ENCODE measurements at regions not wholly inside any gene's neighbourhood (a gene's known extent, or its start where the extent isn't known, plus 50 kb on each side); places are given as distances from the start of the nearest gene placed in this dataset.

- H3K9ac ChIP-seq (ENCODE audit: insufficient read depth, low read depth, low read length) = no peak overlapping the region
- no peak overlapping the region for H3K4me3 ChIP-seq (replicated peaks in 1 of 3; ENCODE audit: insufficient read depth in 1 of 3, low read depth in 2 of 3, low read length in 3 of 3)
- intact Hi-C loops (cut with micrococcal nuclease; ENCODE audit: unreplicated experiment) = no loop called here
- no peak overlapping the region for H3K4me2 ChIP-seq (ENCODE audit: low read depth, low read length)
- no peak overlapping the region for H3K27ac ChIP-seq (ENCODE audit: extremely low read length, insufficient read depth, low read length)
- no peaks in the 10 kb centered on the region for H3K36me3 ChIP-seq (replicated peaks in 1 of 2; ENCODE audit: control insufficient read depth in 1 of 2, insufficient read depth in 2 of 2, low read length in 2 of 2)
- no peaks in the 10 kb centered on the region; a peak in 1 of 5 replicates for H3K27me3 ChIP-seq (ENCODE audit: control insufficient read depth in 1 of 2, insufficient read depth in 2 of 2, low read length in 2 of 2)
- peaks cover 51% of the 10 kb centered on the region for H3K9me3 ChIP-seq (ENCODE audit: low read length)
- FAIRE-seq (no peak), ATAC-seq (no peak), DNase-seq (ENCODE audit: low spot score) (no peak)
- no peak overlapping the region for H2AFZ ChIP-seq (ENCODE audit: low read length)
- in situ Hi-C loops (cut with HindIII; ENCODE audit: extremely low pct_ligation_motif_present, low pct_unique_long_range_greater_than_20kb) = no loop called here
- H3K4me1 ChIP-seq (ENCODE audit: insufficient read depth, low read length) = no peaks in the 10 kb centered on the region
- TF ChIP-seq ZNF34 (CRISPR knock-in tag; IDR thresholded peaks at IDR 0.05; ENCODE audit: borderline replicate concordance) = no peak
- no peak for TF ChIP-seq ZNF430 (CRISPR knock-in tag; IDR thresholded peaks at IDR 0.05)
- no peak for TF ChIP-seq ZNF878 (CRISPR knock-in tag; IDR thresholded peaks at IDR 0.05)
- TF ChIP-seq TFDP1 (CRISPR knock-in tag; IDR thresholded peaks at IDR 0.05; ENCODE audit: borderline replicate concordance) = no peak
- no peak for TF ChIP-seq TBP (CRISPR knock-in tag; IDR thresholded peaks at IDR 0.05)
- no peak for TF ChIP-seq SATB2 (CRISPR knock-in tag; IDR thresholded peaks at IDR 0.05)
- TF ChIP-seq HMGXB3 (CRISPR knock-in tag; IDR thresholded peaks at IDR 0.05; ENCODE audit: borderline replicate concordance) = no peak
- no peak for TF ChIP-seq ZNF556 (CRISPR knock-in tag; IDR thresholded peaks at IDR 0.05; ENCODE audit: borderline replicate concordance)
- no peak for TF ChIP-seq ZNF160 (CRISPR knock-in tag; IDR thresholded peaks at IDR 0.05)
- no peak for TF ChIP-seq ZNF24 (IDR thresholded peaks at IDR 0.05)
- no peak for TF ChIP-seq CEBPB (IDR thresholded peaks at IDR 0.05; ENCODE audit: borderline replicate concordance, low read depth, low read length)
- no peak for TF ChIP-seq ZKSCAN1 (IDR thresholded peaks at IDR 0.05; ENCODE audit: low read length)
- no peak for TF ChIP-seq ZNF83 (CRISPR knock-in tag; IDR thresholded peaks at IDR 0.05; ENCODE audit: borderline replicate concordance)
- TF ChIP-seq XRCC5 (optimal IDR thresholded peaks at IDR 0.05; ENCODE audit: low read length) = no peak
- no peak for TF ChIP-seq TRAFD1 (CRISPR knock-in tag; IDR thresholded peaks at IDR 0.05; ENCODE audit: borderline replicate concordance)
- TF ChIP-seq HHEX (CRISPR knock-in tag; IDR thresholded peaks at IDR 0.05) = no peak
- CTCF ChIA-PET (ENCODE audit: low intra/inter-chr PET ratio, low total read pairs) = no interaction called here
- POLR2A ChIA-PET = no interaction called here
- no peaks in the 10 kb centered on the region for H4K20me1 ChIP-seq (ENCODE audit: insufficient read depth, low read length)
- 10% methylated on average over 2 of the region's 2 CpGs for WGBS (ENCODE audit: low lambda C conversion rate)
- H3K79me2 ChIP-seq (ENCODE audit: insufficient read depth, low read length) = no peaks in the 10 kb centered on the region
- no TSS peak for BruUV-seq (replicated peaks)
These were observed 726.4 kb downstream of the AMY1C start for GRCh38 chr1:104476126-104476525.
